ENCODE measurements at regions not wholly inside any gene's neighbourhood (a gene's known extent, or its start where the extent isn't known, plus 50 kb on each side); places are given as distances from the start of the nearest gene placed in this dataset.
"Not testable (repeated sequence)": the region's sequence is repeated elsewhere in the genome, so short reads cannot be mapped to it uniquely, and the experiment has no call there.

DNA sequence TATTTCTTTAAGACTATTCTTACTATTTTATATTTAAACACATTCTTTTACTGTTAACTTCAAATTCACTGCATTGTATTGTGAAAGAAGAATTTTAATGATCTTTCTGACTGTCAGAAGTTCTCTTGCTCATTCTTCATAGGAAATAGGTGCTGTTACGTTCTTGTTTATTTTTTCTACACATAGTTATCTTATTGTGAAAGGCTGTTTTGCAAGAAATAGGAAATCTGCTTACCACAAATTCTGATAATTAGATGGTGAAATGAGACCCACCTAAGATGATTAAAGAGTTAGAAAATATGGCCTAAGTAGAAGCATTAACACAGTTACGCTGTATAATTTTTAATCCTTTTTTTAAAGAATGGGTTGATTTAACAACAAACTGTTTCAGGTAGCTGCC, 316.1 kb upstream of the ZFP42 start:
- TF ChIP-seq, protein P1, sequence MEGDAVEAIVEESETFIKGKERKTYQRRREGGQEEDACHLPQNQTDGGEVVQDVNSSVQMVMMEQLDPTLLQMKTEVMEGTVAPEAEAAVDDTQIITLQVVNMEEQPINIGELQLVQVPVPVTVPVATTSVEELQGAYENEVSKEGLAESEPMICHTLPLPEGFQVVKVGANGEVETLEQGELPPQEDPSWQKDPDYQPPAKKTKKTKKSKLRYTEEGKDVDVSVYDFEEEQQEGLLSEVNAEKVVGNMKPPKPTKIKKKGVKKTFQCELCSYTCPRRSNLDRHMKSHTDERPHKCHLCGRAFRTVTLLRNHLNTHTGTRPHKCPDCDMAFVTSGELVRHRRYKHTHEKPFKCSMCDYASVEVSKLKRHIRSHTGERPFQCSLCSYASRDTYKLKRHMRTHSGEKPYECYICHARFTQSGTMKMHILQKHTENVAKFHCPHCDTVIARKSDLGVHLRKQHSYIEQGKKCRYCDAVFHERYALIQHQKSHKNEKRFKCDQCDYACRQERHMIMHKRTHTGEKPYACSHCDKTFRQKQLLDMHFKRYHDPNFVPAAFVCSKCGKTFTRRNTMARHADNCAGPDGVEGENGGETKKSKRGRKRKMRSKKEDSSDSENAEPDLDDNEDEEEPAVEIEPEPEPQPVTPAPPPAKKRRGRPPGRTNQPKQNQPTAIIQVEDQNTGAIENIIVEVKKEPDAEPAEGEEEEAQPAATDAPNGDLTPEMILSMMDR (IDR thresholded peaks at IDR 0.05; ENCODE audit: low read depth, low read length) = no peak

DNA sequence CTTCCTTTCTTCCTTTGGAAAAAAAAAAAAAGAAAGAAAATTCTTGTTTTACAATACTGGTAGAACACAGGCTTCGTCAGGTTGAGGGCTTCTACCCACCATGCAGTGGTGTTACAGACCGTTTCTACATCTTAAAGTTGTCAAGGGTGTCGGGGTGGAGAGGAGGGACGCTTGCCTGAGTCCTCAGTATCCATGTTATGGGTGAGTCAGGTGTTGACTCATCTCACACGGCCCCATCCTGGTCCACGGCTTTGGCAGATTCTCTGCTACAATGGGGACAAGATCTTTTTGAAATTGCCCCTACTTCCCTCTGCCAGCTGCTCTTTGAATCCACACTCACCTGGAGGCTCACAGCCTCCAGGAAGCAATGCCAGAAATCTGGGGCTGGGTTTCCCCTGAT, 310.3 kb upstream of the ZFP42 start:
- no peak overlapping the region for H3K4me3 ChIP-seq (replicated peaks in 1 of 2; ENCODE audit: low read depth in 2 of 2, low read length in 2 of 2)
- TF ChIP-seq, protein P1 (IDR thresholded peaks at IDR 0.05; ENCODE audit: low read depth, low read length) = no peak
- peak in 1 of 2 donors; percentile 7 for DNase-seq (ENCODE audit: low read depth in 2 of 2)

More for the DNA sequence above, 316.1 kb upstream of the ZFP42 start:
- DNase-seq (ENCODE audit: low read depth in 2 of 2) = no peak
- H3K4me3 ChIP-seq (replicated peaks in 1 of 2; ENCODE audit: low read depth in 2 of 2, low read length in 2 of 2) = no peak overlapping the region

DNA sequence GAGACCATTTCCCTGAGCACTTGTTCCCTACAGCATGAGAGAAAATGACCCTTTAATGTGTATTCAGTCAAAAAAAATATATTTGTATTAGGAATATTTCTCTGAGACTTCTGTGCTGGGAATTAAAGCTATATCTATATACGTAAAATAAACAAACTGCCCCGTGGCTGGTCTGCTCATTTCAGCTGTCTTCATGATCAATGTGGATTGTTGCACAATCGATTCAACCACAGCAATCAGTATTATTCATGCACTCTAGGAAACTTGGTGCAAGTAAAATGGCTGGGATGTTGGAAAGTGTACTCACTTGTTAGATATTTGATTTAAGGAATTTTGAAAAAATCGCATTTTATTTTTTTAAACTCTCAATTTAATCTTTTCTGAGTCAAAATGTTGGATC, 307.9 kb upstream of the ZFP42 start:
- no peak overlapping the region for H3K4me3 ChIP-seq (replicated peaks in 1 of 2; ENCODE audit: low read depth in 2 of 2, low read length in 2 of 2)
- TF ChIP-seq, protein P1 (IDR thresholded peaks at IDR 0.05; ENCODE audit: low read depth, low read length) = no peak
- peak in 1 of 2 donors; percentile 3 for DNase-seq (ENCODE audit: low read depth in 2 of 2)

DNA sequence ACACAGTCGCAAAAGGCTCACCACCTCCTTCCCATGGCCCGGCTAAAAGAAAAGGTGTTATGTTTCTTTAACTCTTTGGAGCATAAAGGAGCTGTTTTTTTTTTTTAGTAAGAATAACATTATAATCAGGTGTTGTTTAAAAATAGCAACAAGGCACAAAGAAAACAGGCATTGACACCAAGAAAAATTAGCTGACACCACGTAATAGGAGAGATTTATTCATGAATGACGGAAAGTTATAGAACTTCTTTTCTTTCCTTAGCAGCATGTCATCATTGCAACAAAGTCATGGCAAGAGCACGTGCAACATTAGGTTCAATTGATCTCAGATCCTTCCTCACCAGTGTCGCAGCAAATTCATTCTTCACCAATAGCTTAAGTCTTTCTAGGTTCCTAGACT, 302.9 kb upstream of the ZFP42 start:
- TF ChIP-seq, protein P1 (IDR thresholded peaks at IDR 0.05; ENCODE audit: low read depth, low read length) = no peak
- no peak overlapping the region for H3K4me3 ChIP-seq (replicated peaks in 1 of 2; ENCODE audit: low read depth in 2 of 2, low read length in 2 of 2)
- DNase-seq (ENCODE audit: low read depth in 2 of 2) = no peak

DNA sequence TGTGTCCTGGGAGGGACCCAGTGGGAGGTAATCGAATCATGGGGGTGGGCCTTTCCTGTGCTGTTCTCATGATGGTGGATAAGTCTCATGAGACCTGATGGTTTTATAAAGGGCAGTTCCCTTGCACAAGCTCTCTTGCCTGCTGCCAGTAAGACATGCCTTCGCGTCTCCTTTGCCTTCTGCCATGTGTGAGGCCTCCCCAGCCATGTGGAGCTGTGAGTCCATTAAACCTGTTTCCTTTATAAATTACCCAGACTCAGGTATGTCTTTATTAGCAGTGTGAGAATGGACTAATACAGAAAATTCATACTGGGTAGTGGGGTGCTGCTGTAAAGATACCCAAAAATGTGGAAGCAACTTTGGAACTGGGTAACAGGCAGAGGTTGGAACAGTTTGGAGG, 300.0 kb upstream of the ZFP42 start:
- H3K4me3 ChIP-seq (replicated peaks in 1 of 2; ENCODE audit: low read depth in 2 of 2, low read length in 2 of 2); DNase-seq (ENCODE audit: low read depth in 2 of 2): not testable (repeated sequence)

DNA sequence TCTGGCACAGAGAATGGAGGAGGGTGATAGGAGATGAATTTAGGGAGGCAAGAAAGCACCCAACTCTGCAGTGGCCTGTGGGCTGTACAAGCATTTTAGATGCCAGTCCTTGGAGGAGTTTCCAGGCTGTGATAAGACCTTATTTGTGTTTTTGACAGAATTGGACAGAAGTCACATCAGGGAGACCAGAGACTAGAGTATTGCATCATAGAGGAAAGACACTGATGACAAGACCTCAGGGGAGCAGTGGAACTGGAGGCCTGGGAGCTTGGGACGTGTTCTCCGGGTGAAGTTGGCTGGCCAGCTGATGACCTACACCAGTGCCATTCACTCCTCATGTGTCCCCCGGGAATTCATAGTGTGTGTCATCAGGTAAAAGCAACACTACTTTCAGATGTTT, 284.0 kb upstream of the ZFP42 start:
- peak in 1 of 2 donors; percentile 19 for DNase-seq (ENCODE audit: low read depth in 2 of 2)
- no peak overlapping the region for H3K4me3 ChIP-seq (replicated peaks in 1 of 2; ENCODE audit: low read depth in 2 of 2, low read length in 2 of 2)
- TF ChIP-seq, protein P1 (IDR thresholded peaks at IDR 0.05; ENCODE audit: low read depth, low read length) = no peak

DNA sequence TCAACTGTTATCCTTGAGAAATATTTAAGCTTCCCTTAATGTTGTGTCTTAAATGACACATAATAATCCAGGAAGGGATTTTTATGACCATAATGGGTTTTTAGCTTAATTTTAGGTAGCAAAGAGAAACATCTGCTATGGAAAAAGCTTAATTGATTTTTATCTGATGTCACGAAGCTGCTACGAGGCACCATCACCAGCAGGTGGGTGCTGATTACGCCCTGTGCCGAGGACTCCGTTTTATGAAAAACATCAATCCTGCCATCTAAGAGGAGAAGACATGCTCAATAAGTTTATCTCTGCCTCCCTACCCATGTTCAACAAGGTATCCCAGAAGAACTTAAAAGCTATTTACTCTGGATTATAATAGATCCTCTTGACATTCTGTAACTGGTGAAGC, 280.6 kb upstream of the ZFP42 start:
- no peak overlapping the region for H3K4me3 ChIP-seq (replicated peaks in 1 of 2; ENCODE audit: low read depth in 2 of 2, low read length in 2 of 2)
- DNase-seq (ENCODE audit: low read depth in 2 of 2) = no peak
- TF ChIP-seq, protein P1 (IDR thresholded peaks at IDR 0.05; ENCODE audit: low read depth, low read length) = no peak

Measured in cardiac fibroblast (primary cell).